Osteoblast (primary cell): ENCODE measurements at regions not wholly inside any gene's neighbourhood (a gene's known extent, or its start where the extent isn't known, plus 50 kb on each side); places are given as distances from the start of the nearest gene placed in this dataset.

Experiments
- DNase-seq: peaks from one replicate; pipeline ENCODE4 v3.0.0; 2011; ENCODE audit warnings: low spot score, mixed read lengths; ENCODE audit not compliant: insufficient read length; ENCODE audit errors: missing footprints
- H2AFZ ChIP-seq: 2 replicates; pipeline ENCODE4 v1.6.0; 2011; ENCODE audit warnings: mild to moderate bottlenecking, low read length
- H3K27ac ChIP-seq: 2 replicates; pipeline ENCODE4 v1.5.1; 2011; ENCODE audit warnings: mild to moderate bottlenecking, low read depth, low read length, moderate library complexity
- H3K27me3 ChIP-seq: 2 replicates; pipeline ENCODE4 v1.6.0; 2012; ENCODE audit warnings: mild to moderate bottlenecking, control low read depth, inconsistent platforms, low read length, moderate library complexity; ENCODE audit not compliant: insufficient read depth
- H3K36me3 ChIP-seq: 2 replicates; pipeline ENCODE4 v1.5.1; 2011; ENCODE audit warnings: mild to moderate bottlenecking, low read length, control low read depth, moderate library complexity; ENCODE audit not compliant: insufficient read depth
- H3K4me1 ChIP-seq: 2 replicates; pipeline ENCODE4 v1.5.1; 2011; ENCODE audit warnings: mild to moderate bottlenecking, low read length, control low read depth, moderate library complexity; ENCODE audit not compliant: insufficient read depth
- H3K4me2 ChIP-seq: 2 replicates; pipeline ENCODE4 v1.6.0; 2011; ENCODE audit warnings: mild to moderate bottlenecking, low read length; ENCODE audit not compliant: insufficient read depth
- H3K4me3 ChIP-seq: fragments of 200-600 bp; sonication (generic); 3 replicates; pipeline ENCODE4 v1.5.1; 2012; ENCODE audit warnings: mild to moderate bottlenecking, low read length, inconsistent platforms; ENCODE audit not compliant: insufficient read depth
- H3K79me2 ChIP-seq: 2 replicates; pipeline ENCODE4 v1.6.0; 2012; ENCODE audit warnings: mild to moderate bottlenecking, low read length, control low read depth, inconsistent platforms; ENCODE audit not compliant: insufficient read depth
- H3K9me3 ChIP-seq: 2 replicates; pipeline ENCODE4 v1.5.1; 2011; ENCODE audit warnings: low read depth, low read length, control low read depth
- H4K20me1 ChIP-seq: 2 replicates; pipeline ENCODE4 v1.6.0; 2012; ENCODE audit warnings: mild to moderate bottlenecking, low read length, control low read depth; ENCODE audit not compliant: insufficient read depth
- TF ChIP-seq, protein P1 (sequence below): IDR thresholded peaks from 2 replicates; pipeline ENCODE4 v1.5.1; 2011; ENCODE audit warnings: mild to moderate bottlenecking, low read depth, low read length, moderate library complexity; ENCODE audit errors: extremely low read depth

DNA sequence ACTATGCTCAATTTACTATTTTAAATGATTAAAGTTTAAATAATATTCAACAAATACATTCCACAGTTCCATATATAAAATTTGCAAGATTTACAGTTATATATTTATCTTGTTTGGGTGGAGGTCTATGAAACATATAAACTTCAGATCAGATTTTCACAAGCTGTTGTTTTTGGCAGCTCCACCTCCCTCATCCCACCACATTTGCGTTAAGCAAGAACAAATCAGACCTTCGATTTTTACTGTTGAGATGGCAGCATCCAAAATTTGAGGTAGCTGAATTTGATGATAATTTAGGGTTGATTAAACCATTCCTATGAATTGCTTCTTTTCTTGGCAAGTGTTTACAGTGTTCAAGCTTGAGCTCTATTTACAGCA is 986.4 kb downstream of the REEP3 start:
- H3K79me2 ChIP-seq, result no peaks in the 10 kb centered on the region
- DNase-seq, result no peak
- no peak overlapping the region for H3K4me2 ChIP-seq
- no peak overlapping the region for H3K27ac ChIP-seq
- no peaks in the 10 kb centered on the region for H3K9me3 ChIP-seq
- no peaks in the 10 kb centered on the region for H3K27me3 ChIP-seq
- no peaks in the 10 kb centered on the region for H4K20me1 ChIP-seq
- no peaks in the 10 kb centered on the region for H3K36me3 ChIP-seq
- no peak overlapping the region for H3K4me3 ChIP-seq
- no peaks in the 10 kb centered on the region for H3K4me1 ChIP-seq
- TF ChIP-seq, protein P1, sequence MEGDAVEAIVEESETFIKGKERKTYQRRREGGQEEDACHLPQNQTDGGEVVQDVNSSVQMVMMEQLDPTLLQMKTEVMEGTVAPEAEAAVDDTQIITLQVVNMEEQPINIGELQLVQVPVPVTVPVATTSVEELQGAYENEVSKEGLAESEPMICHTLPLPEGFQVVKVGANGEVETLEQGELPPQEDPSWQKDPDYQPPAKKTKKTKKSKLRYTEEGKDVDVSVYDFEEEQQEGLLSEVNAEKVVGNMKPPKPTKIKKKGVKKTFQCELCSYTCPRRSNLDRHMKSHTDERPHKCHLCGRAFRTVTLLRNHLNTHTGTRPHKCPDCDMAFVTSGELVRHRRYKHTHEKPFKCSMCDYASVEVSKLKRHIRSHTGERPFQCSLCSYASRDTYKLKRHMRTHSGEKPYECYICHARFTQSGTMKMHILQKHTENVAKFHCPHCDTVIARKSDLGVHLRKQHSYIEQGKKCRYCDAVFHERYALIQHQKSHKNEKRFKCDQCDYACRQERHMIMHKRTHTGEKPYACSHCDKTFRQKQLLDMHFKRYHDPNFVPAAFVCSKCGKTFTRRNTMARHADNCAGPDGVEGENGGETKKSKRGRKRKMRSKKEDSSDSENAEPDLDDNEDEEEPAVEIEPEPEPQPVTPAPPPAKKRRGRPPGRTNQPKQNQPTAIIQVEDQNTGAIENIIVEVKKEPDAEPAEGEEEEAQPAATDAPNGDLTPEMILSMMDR, result no peak
- no peak overlapping the region for H2AFZ ChIP-seq

DNA sequence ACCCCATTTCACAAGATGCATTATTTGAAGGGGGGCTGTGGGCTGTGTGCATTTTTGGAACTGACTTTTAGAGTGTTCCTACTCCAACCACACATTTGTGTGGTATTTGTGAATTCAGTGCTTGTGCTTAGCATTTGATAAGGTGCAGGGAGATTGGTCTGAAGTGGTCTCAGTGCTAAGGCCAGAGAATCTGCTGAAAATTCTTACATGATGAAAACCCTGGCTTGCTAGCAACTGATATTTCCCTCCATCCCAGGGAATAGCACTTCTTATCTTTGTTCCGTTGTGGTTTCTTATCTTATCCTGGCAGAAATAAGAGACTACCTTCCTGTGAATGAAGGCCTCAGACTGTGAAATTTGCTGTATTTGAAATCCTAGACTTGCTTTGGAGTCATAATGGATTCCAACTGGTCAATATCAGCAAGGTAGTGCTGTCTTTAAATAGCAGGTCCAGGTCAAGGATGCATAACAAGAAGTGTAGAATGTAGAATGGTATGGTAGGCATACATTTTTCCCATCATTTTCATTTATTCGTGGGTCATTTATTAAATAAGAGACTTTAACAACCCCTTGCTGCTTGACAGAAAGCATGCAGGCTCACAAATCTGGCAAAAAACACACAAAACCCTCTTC is 986.9 kb downstream of the REEP3 start:
- Histone ChIP-seq H3K36me3 (no peaks in the 10 kb centered on the region), H3K4me2 (no peak overlapping the region), H2AFZ (no peak overlapping the region), H3K79me2 (no peaks in the 10 kb centered on the region), H3K27me3 (no peaks in the 10 kb centered on the region), H3K4me1 (no peaks in the 10 kb centered on the region), H3K27ac (no peak overlapping the region), H3K9me3 (no peaks in the 10 kb centered on the region), H3K4me3 (no peak overlapping the region), H4K20me1 (no peaks in the 10 kb centered on the region)
- no peak for DNase-seq
- TF ChIP-seq, protein P1, result no peak

DNA sequence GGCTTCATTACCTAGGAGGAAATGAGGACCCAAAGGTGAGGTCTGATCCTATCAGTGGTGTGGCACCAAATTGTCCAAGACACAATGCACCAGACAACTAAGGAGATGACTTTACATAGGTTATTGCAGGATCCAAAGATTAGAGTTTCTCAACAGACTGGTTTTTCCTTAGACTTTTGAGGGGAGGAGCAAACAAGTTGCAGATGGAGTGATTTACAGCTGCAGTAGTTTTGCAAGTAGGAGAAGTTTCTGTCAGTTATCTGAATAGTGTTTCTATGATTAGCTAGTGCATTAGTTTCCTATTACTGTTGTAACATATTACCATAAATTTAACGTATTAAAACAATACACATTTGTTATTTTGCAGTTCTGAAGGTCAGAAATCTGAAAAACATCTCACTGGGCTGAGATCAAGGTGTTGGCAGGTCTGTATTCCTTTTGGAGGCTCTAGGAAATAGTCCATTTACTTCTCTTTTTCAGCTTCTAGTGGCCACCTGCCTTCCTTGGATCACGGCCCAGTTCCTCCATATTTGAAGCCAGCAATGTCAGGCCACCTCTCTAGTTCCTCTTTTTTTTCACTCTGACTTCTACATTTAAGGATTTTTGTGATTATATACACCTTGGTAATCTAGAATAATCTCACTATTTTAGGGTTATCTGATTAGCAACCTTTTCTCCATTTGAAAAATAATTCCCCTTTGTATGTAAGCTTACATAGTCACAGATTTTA is 994.9 kb downstream of the REEP3 start:
- no peaks in the 10 kb centered on the region for H3K36me3 ChIP-seq
- H3K79me2 ChIP-seq, result no peaks in the 10 kb centered on the region
- no peaks in the 10 kb centered on the region for H3K27me3 ChIP-seq
- TF ChIP-seq, protein P1, result no peak
- H4K20me1 ChIP-seq, result no peaks in the 10 kb centered on the region
- no peaks in the 10 kb centered on the region for H3K4me1 ChIP-seq
- H3K9me3 ChIP-seq, result no peaks in the 10 kb centered on the region
- no peak overlapping the region for H3K4me3 ChIP-seq
- H2AFZ ChIP-seq, result no peak overlapping the region
- DNase-seq, result no peak
- no peak overlapping the region for H3K4me2 ChIP-seq
- no peak overlapping the region for H3K27ac ChIP-seq

DNA sequence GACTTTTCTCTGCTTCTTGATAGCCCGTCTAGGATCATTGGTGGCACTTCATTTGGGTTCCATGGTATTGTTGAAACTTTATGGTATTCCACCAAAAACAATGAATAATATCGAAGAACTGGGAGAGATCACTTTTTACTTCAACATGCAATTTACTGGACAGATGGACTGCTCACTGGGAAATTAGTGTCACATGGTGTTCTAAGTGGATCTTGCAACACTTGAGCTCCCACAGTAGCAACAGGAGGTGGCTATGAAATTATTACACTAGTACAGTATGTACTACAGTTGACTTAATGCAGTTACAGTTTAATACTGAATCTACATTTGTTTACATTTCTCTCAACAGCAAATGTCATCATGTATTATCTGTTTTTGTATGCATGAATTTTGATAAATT is 997.3 kb downstream of the REEP3 start:
- Histone ChIP-seq H3K9me3 (no peaks in the 10 kb centered on the region), H3K79me2 (no peaks in the 10 kb centered on the region), H2AFZ (no peak overlapping the region), H3K27me3 (no peaks in the 10 kb centered on the region), H3K4me2 (no peak overlapping the region), H3K4me3 (no peak overlapping the region), H4K20me1 (no peaks in the 10 kb centered on the region), H3K27ac (no peak overlapping the region), H3K36me3 (no peaks in the 10 kb centered on the region), H3K4me1 (no peaks in the 10 kb centered on the region)
- TF ChIP-seq, protein P1, result no peak
- DNase-seq, result no peak
